ENCODE measurements at regions not wholly inside any gene's neighbourhood (a gene's known extent, or its start where the extent isn't known, plus 50 kb on each side); places are given as distances from the start of the nearest gene placed in this dataset.
A peak's percentile ranks its signal among the peaks of the same experiment; 100 is the strongest.

GRCh38 chr13:97057176-97057575, 62.9 kb upstream of the OXGR1 start:
- no peak for DNase-seq (ENCODE audit: low spot score)

DNA sequence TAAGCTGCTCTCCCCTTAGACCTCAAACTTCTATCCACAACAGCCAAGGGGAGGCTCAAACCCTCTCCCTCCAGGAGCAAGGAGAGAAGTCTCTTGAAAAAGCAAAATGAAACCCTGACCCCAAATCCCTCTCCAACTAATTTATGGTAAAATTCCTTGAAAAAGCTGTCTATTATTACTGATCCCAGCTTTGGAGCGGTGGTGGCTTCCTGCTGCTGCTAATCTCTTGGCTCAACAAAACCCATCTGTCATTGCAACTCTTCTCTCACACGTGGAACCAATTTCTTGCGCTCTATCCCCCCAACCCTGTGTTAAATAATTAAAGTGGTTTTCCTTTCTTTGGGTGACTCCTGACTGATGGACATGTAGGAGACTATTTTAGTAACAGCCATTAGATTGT, 64.1 kb upstream of the OXGR1 start:
- no peak for DNase-seq (ENCODE audit: low spot score)

GRCh38 chr13:97058926-97059325, 64.7 kb upstream of the OXGR1 start:
- DNase-seq (ENCODE audit: low spot score): no peak

- no peak for DNase-seq (ENCODE audit: low spot score)
These were observed 73.0 kb upstream of the OXGR1 start for GRCh38 chr13:97067017-97067895.

GRCh38 chr13:97068151-97068550, 73.9 kb upstream of the OXGR1 start:
- DNase-seq (ENCODE audit: low spot score): no peak

- DNase-seq (ENCODE audit: low spot score): no peak
These were observed 75.0 kb upstream of the OXGR1 start for GRCh38 chr13:97069050-97069815.

- DNase-seq (ENCODE audit: low spot score): no peak
These were observed 78.0 kb upstream of the OXGR1 start for GRCh38 chr13:97072297-97072696.

- DNase-seq (ENCODE audit: low spot score): no peak
These were observed 80.3 kb upstream of the OXGR1 start for GRCh38 chr13:97074618-97075017.

GRCh38 chr13:97076898-97077297, 82.6 kb upstream of the OXGR1 start:
- DNase-seq (ENCODE audit: low spot score): no peak

DNA sequence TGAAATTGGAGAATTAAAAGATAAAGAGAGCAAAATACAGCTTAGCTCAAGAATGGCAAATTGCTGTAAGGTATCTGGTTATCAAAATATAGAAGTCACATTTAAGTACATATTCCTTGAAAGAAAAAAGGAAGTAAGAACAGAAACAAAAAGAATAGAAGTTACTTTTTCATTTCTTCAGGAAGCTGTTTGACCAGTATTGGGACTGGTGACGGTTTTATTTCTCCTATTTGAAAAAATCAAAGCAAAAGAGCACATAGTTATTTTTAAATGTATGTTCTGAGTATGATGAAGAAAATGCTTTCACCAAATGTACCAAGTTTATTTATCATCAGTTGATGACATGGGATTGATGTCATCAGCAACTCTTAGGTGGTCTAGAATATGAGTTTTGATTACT, 83.1 kb upstream of the OXGR1 start:
- no peak for DNase-seq (ENCODE audit: low spot score)

DNA sequence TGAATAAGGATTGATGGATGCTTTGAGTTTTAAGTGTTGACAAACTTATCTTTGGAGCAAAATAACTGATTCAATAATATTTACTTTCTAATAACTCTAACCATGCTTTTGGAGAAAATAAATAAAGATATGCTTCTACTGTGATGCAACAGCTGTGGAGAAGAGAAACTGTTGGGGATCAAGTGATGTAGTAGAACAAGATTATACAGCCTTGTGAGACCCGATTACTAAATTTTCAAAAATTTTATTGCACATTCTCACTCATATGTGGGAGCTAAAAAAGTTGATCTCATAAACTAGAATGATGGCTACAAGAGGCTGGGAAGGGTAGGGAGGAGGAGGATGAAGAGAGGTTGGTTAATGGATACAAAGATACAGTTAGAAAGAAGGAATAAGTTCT, 85.5 kb upstream of the OXGR1 start:
- DNase-seq (ENCODE audit: low spot score): no peak

GRCh38 chr13:97082461-97083207, 88.4 kb upstream of the OXGR1 start:
- no peak for DNase-seq (ENCODE audit: low spot score)

DNA sequence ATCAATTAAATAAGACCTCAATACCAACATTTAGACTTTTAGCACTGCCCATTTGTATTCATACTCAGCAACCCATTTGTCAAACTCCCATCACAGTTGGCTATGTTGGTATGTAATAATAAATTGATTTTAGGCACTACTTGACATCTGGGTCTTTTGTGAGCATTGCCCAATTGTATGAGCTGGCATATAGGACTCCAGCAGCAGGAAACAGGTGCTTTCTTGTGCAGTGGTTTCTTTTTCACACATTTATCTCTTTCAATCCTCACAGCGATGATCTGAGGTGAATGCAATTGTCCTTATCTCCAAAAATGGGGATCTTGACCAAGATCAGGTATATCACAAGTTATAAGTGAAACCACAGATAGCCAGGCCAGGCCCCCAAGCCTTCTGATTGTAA, 96.9 kb upstream of the OXGR1 start:
- DNase-seq (ENCODE audit: low spot score): no peak

DNA sequence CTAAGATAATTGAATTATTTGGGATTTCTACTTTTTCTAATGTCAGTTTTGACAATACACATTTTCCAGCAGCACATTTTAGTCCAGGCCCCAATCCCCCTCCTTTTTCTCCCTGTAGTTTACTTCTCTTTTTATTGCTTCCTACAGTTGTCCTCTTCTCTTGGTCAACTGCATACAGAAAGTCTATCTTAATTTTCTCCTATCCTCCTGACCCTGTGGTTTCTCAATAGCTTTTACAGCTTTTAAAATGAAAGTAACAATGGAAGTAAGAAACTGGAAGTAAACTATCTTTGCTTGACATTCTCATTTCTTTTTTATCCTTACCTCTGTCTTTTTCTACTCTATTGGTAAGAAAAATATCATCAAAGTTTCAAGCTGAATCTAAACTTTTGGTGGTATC, 106.5 kb upstream of the OXGR1 start:
- DNase-seq (ENCODE audit: low spot score): no peak

DNA sequence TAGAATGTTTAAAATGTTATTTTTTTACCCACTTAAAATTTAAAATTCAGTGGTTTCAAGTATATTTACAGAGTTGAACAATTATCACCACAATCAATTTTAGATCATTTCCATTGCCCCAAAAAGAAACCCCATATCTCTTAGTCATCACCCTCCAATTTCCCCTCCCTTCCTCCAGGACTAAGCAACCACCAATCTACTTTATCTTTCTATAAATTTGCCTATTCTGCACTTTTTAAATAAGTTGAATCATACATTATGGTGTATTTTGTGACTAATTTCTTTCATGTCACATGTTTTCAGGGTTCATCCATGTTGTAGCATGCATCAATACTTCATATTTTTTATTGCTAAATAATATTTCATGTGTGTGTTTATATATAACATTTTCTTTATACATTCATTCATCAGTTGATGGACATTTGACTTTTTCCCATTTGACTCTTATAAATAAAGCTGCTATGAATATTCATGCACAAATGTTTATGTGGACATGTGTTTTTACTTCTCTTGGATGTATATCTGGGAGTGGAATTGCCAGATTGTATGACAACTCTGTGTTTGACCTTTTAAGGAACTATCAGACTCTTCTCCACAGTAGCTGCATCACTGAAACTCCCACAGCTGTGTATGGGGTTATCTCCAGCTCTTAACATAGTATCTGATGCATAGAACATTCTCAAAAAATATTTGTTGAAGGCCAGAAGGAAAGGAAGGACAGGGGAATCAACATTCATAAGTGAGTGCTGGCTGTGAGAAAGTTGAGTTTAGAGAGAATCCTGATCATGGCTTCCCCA, 107.8 kb upstream of the OXGR1 start:
- DNase-seq (ENCODE audit: low spot score): no peak

DNA sequence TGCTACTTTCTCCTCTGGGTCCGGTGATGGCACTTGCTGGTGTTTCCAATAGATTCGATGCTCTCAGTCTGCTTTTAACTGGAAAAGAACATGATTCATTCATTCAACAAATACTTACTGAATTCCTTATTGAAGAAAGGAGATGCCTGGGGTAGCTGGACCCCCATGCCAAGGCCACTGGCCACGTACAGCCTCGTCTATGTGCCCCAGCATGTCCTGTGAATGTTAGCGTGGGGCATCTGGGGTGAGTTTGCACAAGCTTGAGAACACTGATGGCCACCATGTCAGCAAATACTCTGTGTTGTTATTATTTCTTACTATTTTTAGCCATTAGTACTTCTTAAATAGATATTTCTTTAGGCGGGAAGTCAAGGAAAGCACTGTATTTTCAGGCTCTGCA, 112.0 kb upstream of the OXGR1 start:
- DNase-seq (ENCODE audit: low spot score): no peak

GRCh38 chr13:97107815-97108529, 113.7 kb upstream of the OXGR1 start:
- no peak for DNase-seq (ENCODE audit: low spot score)

DNA sequence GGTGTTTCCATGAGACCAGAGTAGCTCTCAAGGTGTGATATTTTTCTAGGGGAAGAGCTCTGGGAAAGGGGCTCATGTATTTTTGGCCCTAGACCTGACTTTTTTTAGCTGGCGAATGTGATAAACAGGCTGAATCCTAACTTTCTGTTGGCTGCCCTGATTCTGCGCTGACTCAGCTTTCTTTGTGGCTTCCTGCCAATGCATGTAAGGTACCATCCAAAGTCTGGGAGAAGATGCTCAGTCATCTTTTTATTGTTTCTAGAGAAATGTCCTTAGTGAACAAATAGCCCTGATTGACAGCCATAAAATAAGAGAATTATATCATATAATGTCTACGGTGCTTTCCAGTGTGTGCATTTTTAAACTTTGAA, 113.6 kb upstream of the MBNL2 start:
- no peak for DNase-seq (ENCODE audit: low spot score)

GRCh38 chr13:97109256-97109655, 112.9 kb upstream of the MBNL2 start:
- DNase-seq (ENCODE audit: low spot score): no peak

DNA sequence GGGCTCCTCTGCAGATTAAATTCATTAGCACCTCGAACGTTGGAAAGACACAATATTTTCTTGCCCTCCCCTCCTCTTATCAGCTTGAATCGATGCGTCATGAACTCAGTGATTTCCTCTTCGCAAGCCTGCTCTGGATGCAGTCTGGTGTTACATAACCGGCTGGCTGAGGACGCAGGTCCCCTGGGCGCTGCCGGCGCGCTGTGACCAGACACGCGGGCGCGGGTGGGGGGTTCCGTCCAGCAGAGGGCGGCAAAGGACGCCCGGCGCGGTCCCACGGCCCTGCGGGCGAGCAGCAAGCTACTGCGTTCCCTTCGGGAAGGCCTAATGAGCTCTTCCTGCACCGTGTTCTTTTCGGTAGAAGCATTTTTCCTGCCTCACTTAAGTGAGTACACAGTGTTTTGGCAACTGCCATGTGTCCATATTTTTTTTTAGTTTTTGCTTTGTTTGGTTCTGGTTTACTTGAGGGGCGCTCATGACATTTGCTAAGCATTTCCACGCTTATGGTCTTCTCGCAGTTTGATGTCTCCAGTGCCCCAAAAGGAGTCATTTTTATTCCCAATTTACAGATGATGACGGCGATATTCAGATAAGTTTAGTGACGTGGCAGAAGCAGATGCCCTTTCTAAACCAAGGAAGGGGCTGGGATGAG, 112.2 kb upstream of the MBNL2 start:
- peak; percentile 78 for DNase-seq (ENCODE audit: low spot score)

GRCh38 chr13:97110936-97111335, 111.2 kb upstream of the MBNL2 start:
- no peak for DNase-seq (ENCODE audit: low spot score)
